T-helper 2 cell treated with Interferon-gamma antibody and Interleukin-4, amounts not matched to agents 5 μg/mL and 100 μg/mL, for 36 hours (primary cell): ENCODE measurements at regions not wholly inside any gene's neighbourhood (a gene's known extent, or its start where the extent isn't known, plus 50 kb on each side); places are given as distances from the start of the nearest gene placed in this dataset.
"Not testable (repeated sequence)": the region's sequence is repeated elsewhere in the genome, so short reads cannot be mapped to it uniquely, and the experiment has no call there.

ENCODE experiments used
- DNase-seq: peaks from one replicate; pipeline ENCODE4 v3.0.0; 2021; ENCODE audit warnings: low spot score
- H3K27ac Mint-ChIP-seq: one replicate; pipeline ENCODE4 v1.8.0; 2021; ENCODE audit warnings: mild to moderate bottlenecking, mixed read lengths
- H3K27me3 Mint-ChIP-seq: one replicate; pipeline ENCODE4 v1.8.0; 2021; ENCODE audit warnings: low read depth, mixed read lengths
- H3K36me3 Mint-ChIP-seq: one replicate; pipeline ENCODE4 v1.8.0; 2021; ENCODE audit warnings: low read depth, mixed read lengths
- H3K4me1 Mint-ChIP-seq: one replicate; pipeline ENCODE4 v1.8.0; 2021; ENCODE audit warnings: low read depth, mixed read lengths
- H3K4me3 Mint-ChIP-seq: one replicate; pipeline ENCODE4 v1.8.0; 2022; ENCODE audit warnings: mild to moderate bottlenecking, moderate library complexity, mixed read lengths
- H3K9me3 Mint-ChIP-seq: one replicate; pipeline ENCODE4 v1.8.0; 2021; ENCODE audit warnings: mixed read lengths

- not testable (repeated sequence) for H3K27ac Mint-ChIP-seq, H3K36me3 Mint-ChIP-seq, H3K9me3 Mint-ChIP-seq
- Mint-ChIP-seq H3K4me3 (peak overlapping the region; percentile 27), H3K27me3 (peaks cover 17% of the 10 kb centered on the region), H3K4me1 (peaks cover 19% of the 10 kb centered on the region)
- peak; percentile 6 for DNase-seq
These were observed 450.2 kb downstream of the DIRAS2 start for GRCh38 chr9:90192465-90192864.

- DNase-seq, result no peak
- H3K36me3 Mint-ChIP-seq, result no peaks in the 10 kb centered on the region
- no peaks in the 10 kb centered on the region for H3K4me1 Mint-ChIP-seq
- no peak overlapping the region for H3K27ac Mint-ChIP-seq
- no peak overlapping the region for H3K4me3 Mint-ChIP-seq
- peaks cover 9% of the 10 kb centered on the region for H3K9me3 Mint-ChIP-seq
- peaks cover 11% of the 10 kb centered on the region for H3K27me3 Mint-ChIP-seq
These were observed 443.7 kb downstream of the DIRAS2 start for GRCh38 chr9:90198956-90199355.

GRCh38 chr9:90201766-90202165 lies 440.9 kb downstream of the DIRAS2 start:
- Mint-ChIP-seq H3K4me1 (no peaks in the 10 kb centered on the region), H3K9me3 (peaks cover 5% of the 10 kb centered on the region), H3K4me3 (no peak overlapping the region), H3K27ac (no peak overlapping the region), H3K36me3 (no peaks in the 10 kb centered on the region), H3K27me3 (peaks cover 9% of the 10 kb centered on the region)
- DNase-seq, result no peak

- no peak overlapping the region for H3K4me3 Mint-ChIP-seq
- H3K9me3 Mint-ChIP-seq, result no peaks in the 10 kb centered on the region
- H3K27me3 Mint-ChIP-seq, result peaks cover 6% of the 10 kb centered on the region
- H3K36me3 Mint-ChIP-seq, result no peaks in the 10 kb centered on the region
- no peaks in the 10 kb centered on the region for H3K4me1 Mint-ChIP-seq
- DNase-seq, result no peak
- H3K27ac Mint-ChIP-seq, result no peak overlapping the region
These were observed 438.3 kb downstream of the DIRAS2 start for GRCh38 chr9:90204128-90204831.

GRCh38 chr9:90213045-90213444 lies 429.6 kb downstream of the DIRAS2 start:
- DNase-seq, H3K4me3 Mint-ChIP-seq, H3K27me3 Mint-ChIP-seq, H3K4me1 Mint-ChIP-seq, H3K9me3 Mint-ChIP-seq, H3K27ac Mint-ChIP-seq, H3K36me3 Mint-ChIP-seq: not testable (repeated sequence)

GRCh38 chr9:90219548-90220118 lies 423.0 kb downstream of the DIRAS2 start:
- DNase-seq, result no peak
- no peak overlapping the region for H3K4me3 Mint-ChIP-seq
- no peaks in the 10 kb centered on the region for H3K36me3 Mint-ChIP-seq
- H3K4me1 Mint-ChIP-seq, result no peaks in the 10 kb centered on the region
- H3K27me3 Mint-ChIP-seq, result no peaks in the 10 kb centered on the region
- H3K9me3 Mint-ChIP-seq, result no peaks in the 10 kb centered on the region
- no peak overlapping the region for H3K27ac Mint-ChIP-seq

GRCh38 chr9:90221899-90222298 lies 420.7 kb downstream of the DIRAS2 start:
- not testable (repeated sequence) for H3K27me3 Mint-ChIP-seq, H3K4me1 Mint-ChIP-seq, DNase-seq, H3K36me3 Mint-ChIP-seq, H3K9me3 Mint-ChIP-seq, H3K4me3 Mint-ChIP-seq, H3K27ac Mint-ChIP-seq

- H3K27ac Mint-ChIP-seq, H3K36me3 Mint-ChIP-seq, H3K9me3 Mint-ChIP-seq, H3K4me1 Mint-ChIP-seq, H3K4me3 Mint-ChIP-seq, H3K27me3 Mint-ChIP-seq: not testable (repeated sequence)
- DNase-seq, result peak; percentile 60
These were observed 415.7 kb downstream of the DIRAS2 start for GRCh38 chr9:90226839-90227338.

- DNase-seq, H3K9me3 Mint-ChIP-seq, H3K27ac Mint-ChIP-seq, H3K36me3 Mint-ChIP-seq, H3K27me3 Mint-ChIP-seq, H3K4me3 Mint-ChIP-seq, H3K4me1 Mint-ChIP-seq: not testable (repeated sequence)
These were observed 409.5 kb downstream of the DIRAS2 start for GRCh38 chr9:90233081-90233480.

GRCh38 chr9:90240541-90240940 lies 402.1 kb downstream of the DIRAS2 start:
- H3K4me1 Mint-ChIP-seq, result no peaks in the 10 kb centered on the region
- H3K27me3 Mint-ChIP-seq, result peaks cover 7% of the 10 kb centered on the region
- no peak overlapping the region for H3K4me3 Mint-ChIP-seq
- H3K9me3 Mint-ChIP-seq, result no peaks in the 10 kb centered on the region
- H3K27ac Mint-ChIP-seq, result no peak overlapping the region
- no peaks in the 10 kb centered on the region for H3K36me3 Mint-ChIP-seq
- no peak for DNase-seq

- peaks cover 8% of the 10 kb centered on the region for H3K27me3 Mint-ChIP-seq
- H3K4me3 Mint-ChIP-seq, result no peak overlapping the region
- no peaks in the 10 kb centered on the region for H3K9me3 Mint-ChIP-seq
- no peaks in the 10 kb centered on the region for H3K36me3 Mint-ChIP-seq
- DNase-seq, result no peak
- no peak overlapping the region for H3K27ac Mint-ChIP-seq
- no peaks in the 10 kb centered on the region for H3K4me1 Mint-ChIP-seq
These were observed 397.0 kb downstream of the DIRAS2 start for GRCh38 chr9:90245661-90246060.

- Mint-ChIP-seq H3K4me1 (no peaks in the 10 kb centered on the region), H3K36me3 (no peaks in the 10 kb centered on the region), H3K4me3 (no peak overlapping the region), H3K27ac (no peak overlapping the region), H3K9me3 (no peaks in the 10 kb centered on the region), H3K27me3 (peaks cover 7% of the 10 kb centered on the region)
- no peak for DNase-seq
These were observed 393.5 kb downstream of the DIRAS2 start for GRCh38 chr9:90249094-90249493.

GRCh38 chr9:90251316-90251715 lies 391.3 kb downstream of the DIRAS2 start:
- H3K9me3 Mint-ChIP-seq, result no peaks in the 10 kb centered on the region
- no peaks in the 10 kb centered on the region for H3K4me1 Mint-ChIP-seq
- DNase-seq, result no peak
- H3K4me3 Mint-ChIP-seq, result no peak overlapping the region
- H3K27ac Mint-ChIP-seq, result no peak overlapping the region
- H3K27me3 Mint-ChIP-seq, result peaks cover 10% of the 10 kb centered on the region
- no peaks in the 10 kb centered on the region for H3K36me3 Mint-ChIP-seq

GRCh38 chr9:90256345-90256744 lies 386.3 kb downstream of the DIRAS2 start:
- DNase-seq, result no peak
- Mint-ChIP-seq H3K36me3 (no peaks in the 10 kb centered on the region), H3K4me1 (no peaks in the 10 kb centered on the region), H3K9me3 (peaks cover 10% of the 10 kb centered on the region), H3K4me3 (no peak overlapping the region), H3K27me3 (peaks cover 5% of the 10 kb centered on the region), H3K27ac (no peak overlapping the region)
